Kidney (tissue), 13 donors: ENCODE measurements at regions not wholly inside any gene's neighbourhood (a gene's known extent, or its start where the extent isn't known, plus 50 kb on each side); places are given as distances from the start of the nearest gene placed in this dataset.

ENCODE experiments used
- DNase-seq, 5 donors: peaks; one replicate each; pipeline ENCODE4 v3.0.0-alpha.2; 2013 to 2020
- FAIRE-seq: peaks from 2 replicates; lab custom pipeline; 2012; peaks lifted over from hg19 to GRCh38; lab: Jason Lieb, UNC
- H3K27ac ChIP-seq, 2 donors: one replicate each; pipeline ENCODE4 v1.7.0; 2013; ENCODE audit warnings: low read depth in 2 of 2, low read length in 2 of 2, inconsistent platforms in 1 of 2
- H3K27me3 ChIP-seq: one replicate; pipeline ENCODE4 v1.7.1; 2013; ENCODE audit warnings: low read length, inconsistent platforms; ENCODE audit not compliant: control insufficient read depth, insufficient read depth
- H3K36me3 ChIP-seq, 3 donors: one replicate each; pipeline versions ENCODE4 v1.7.0 to v1.7.1; 2013; ENCODE audit warnings: low read length in 3 of 3, control low read depth in 1 of 3, inconsistent platforms in 1 of 3; ENCODE audit not compliant: insufficient read depth in 3 of 3, control insufficient read depth in 2 of 3
- H3K4me1 ChIP-seq, 3 donors: one replicate each; pipeline versions ENCODE4 v1.7.0 to v1.7.1; 2013; ENCODE audit warnings: low read length in 3 of 3, inconsistent platforms in 1 of 3, low read depth in 1 of 3; ENCODE audit not compliant: control insufficient read depth in 2 of 3, insufficient read depth in 2 of 3
- H3K4me3 ChIP-seq, 3 donors: one replicate each; pipeline versions ENCODE4 v1.7.0 to v1.8.1; 2013; ENCODE audit warnings: low read length in 3 of 3, control low read depth in 1 of 3, inconsistent platforms in 1 of 3
- H3K9ac ChIP-seq, 3 donors: one replicate each; pipeline versions ENCODE4 v1.7.0 to v1.7.1; 2013; ENCODE audit warnings: low read length in 3 of 3, control low read depth in 1 of 3, inconsistent platforms in 1 of 3
- H3K9me3 ChIP-seq, 3 donors: one replicate each; pipeline versions ENCODE4 v1.7.0 to v1.7.1; 2013; ENCODE audit warnings: low read length in 3 of 3, control low read depth in 1 of 3, inconsistent platforms in 1 of 3; ENCODE audit not compliant: control insufficient read depth in 2 of 3, insufficient read depth in 1 of 3
- CTCF ChIP-seq: IDR thresholded peaks from 3 replicates; pipeline ENCODE4 v1.5.1; 2012; ENCODE audit warnings: mild to moderate bottlenecking, moderate library complexity, borderline replicate concordance; ENCODE audit not compliant: insufficient read depth; ENCODE audit errors: extremely low read depth
- intact Hi-C: fragments of 100-400 bp; cut with DNase I; formaldehyde crosslinking; loops from one replicate; pipeline ENCODE4 v1.11.1; 2022
- donor health status: control.
- donor health status: control.
- donor health status: control.
- donor health status: control.
- donor health status: control.
- donor health status: DM: yes; HTN: yes; CAD: no.
- donor health status: Normal renal cell carcinoma (clear cell type).

GRCh38 chr20:24139846-24140245 is 151.3 kb upstream of the GGTLC1 start:
- intact Hi-C loops = no loop called here
- Histone ChIP-seq H3K36me3 (no peaks in the 10 kb centered on the region), H3K27me3 (no peaks in the 10 kb centered on the region)

GRCh38 chr20:24138951-24139350 is 150.4 kb upstream of the GGTLC1 start:
- H3K36me3 ChIP-seq = no peaks in the 10 kb centered on the region
- intact Hi-C loops = no loop called here
- H3K4me1 ChIP-seq = peaks cover 0 to 4% (median 0%) of the 10 kb centered on the region in 3 donors
- H3K4me3 ChIP-seq = no peak overlapping the region
- H3K9me3 ChIP-seq = peaks cover 0 to 5% (median 0%) of the 10 kb centered on the region in 3 donors
- no peaks in the 10 kb centered on the region for H3K27me3 ChIP-seq
- no peak for TF ChIP-seq CTCF
- DNase-seq (no peak), FAIRE-seq (no peak)
- H3K27ac ChIP-seq = no peak overlapping the region
- H3K9ac ChIP-seq = no peak overlapping the region

More at GRCh38 chr20:24139846-24140245, 151.3 kb upstream of the GGTLC1 start:
- H3K9me3 ChIP-seq = peaks cover 0 to 5% (median 0%) of the 10 kb centered on the region in 3 donors
- H3K4me3 ChIP-seq = no peak overlapping the region
- H3K4me1 ChIP-seq = no peaks in the 10 kb centered on the region
- no peak overlapping the region for H3K27ac ChIP-seq
- H3K9ac ChIP-seq = no peak overlapping the region
- FAIRE-seq (no peak), DNase-seq (no peak)
- no peak for TF ChIP-seq CTCF

GRCh38 chr20:24138196-24138857 is 149.7 kb upstream of the GGTLC1 start:
- intact Hi-C loops = no loop called here
- no peak for DNase-seq
- H3K4me3 ChIP-seq = no peak overlapping the region

More at GRCh38 chr20:24138196-24138857, 149.7 kb upstream of the GGTLC1 start:
- H3K36me3 ChIP-seq = no peaks in the 10 kb centered on the region
- no peaks in the 10 kb centered on the region for H3K27me3 ChIP-seq
- H3K4me1 ChIP-seq = peaks cover 0 to 6% (median 0%) of the 10 kb centered on the region in 3 donors
- no peak for FAIRE-seq
- no peak overlapping the region for H3K9ac ChIP-seq
- TF ChIP-seq CTCF = no peak
- H3K9me3 ChIP-seq = peaks cover 0 to 5% (median 0%) of the 10 kb centered on the region in 3 donors
- no peak overlapping the region for H3K27ac ChIP-seq
